Brain microvascular endothelial cell (primary cell): ENCODE measurements at regions not wholly inside any gene's neighbourhood (a gene's known extent, or its start where the extent isn't known, plus 50 kb on each side); places are given as distances from the start of the nearest gene placed in this dataset.

Experiments
- DNase-seq: peaks from one replicate; pipeline ENCODE4 v3.0.0-alpha.2; 2020
- H3K27ac ChIP-seq: fragments of 250-450 bp; sonication (Bioruptor Pico); 2 replicates; pipeline ENCODE4 v1.5.1; 2020; ENCODE audit warnings: mild to moderate bottlenecking, moderate library complexity
- H3K27me3 ChIP-seq: fragments of 250-450 bp; sonication (Bioruptor Pico); replicated peaks from 2 replicates; pipeline ENCODE4 v1.5.1; 2020; ENCODE audit warnings: mild to moderate bottlenecking
- H3K36me3 ChIP-seq: fragments of 250-450 bp; sonication (Bioruptor Pico); replicated peaks from 2 replicates; pipeline ENCODE4 v1.5.1; 2020; ENCODE audit warnings: mild to moderate bottlenecking
- H3K4me3 ChIP-seq: 2 replicates; pipeline ENCODE4 v1.5.1; 2011; ENCODE audit warnings: low read depth, mild to moderate bottlenecking, control low read depth, low read length, moderate library complexity
- CTCF ChIP-seq: IDR thresholded peaks from 2 replicates; pipeline ENCODE4 v1.5.1; 2011; ENCODE audit warnings: low read depth, mild to moderate bottlenecking, moderate library complexity, low read length, control low read depth, inconsistent platforms; ENCODE audit errors: missing control alignments
- in situ Hi-C: cut with HindIII; loops from 2 replicates; pipeline ENCODE4 v1.10.0; 2017; ENCODE audit warnings: low sequenced_read_pairs, low pct_ligation_motif_present

- in situ Hi-C loops, result no loop called here
- no peak overlapping the region for H3K27ac ChIP-seq
- H3K27me3 ChIP-seq, result no peaks in the 10 kb centered on the region
- no peak for DNase-seq
- H3K4me3 ChIP-seq, result no peak overlapping the region
- no peaks in the 10 kb centered on the region for H3K36me3 ChIP-seq
- TF ChIP-seq CTCF, result no peak
These were observed 85.1 kb upstream of the PLXNA2 start for GRCh38 chr1:208329300-208329699.

GRCh38 chr1:208332036-208332773 lies 88.0 kb upstream of the PLXNA2 start:
- Histone ChIP-seq H3K36me3 (no peaks in the 10 kb centered on the region), H3K27ac (no peak overlapping the region), H3K4me3 (no peak overlapping the region), H3K27me3 (no peaks in the 10 kb centered on the region)
- no peak for DNase-seq
- in situ Hi-C loops, result no loop called here
- no peak for TF ChIP-seq CTCF

- no peaks in the 10 kb centered on the region for H3K36me3 ChIP-seq
- no peak for DNase-seq
- H3K27ac ChIP-seq, result no peak overlapping the region
- no peak overlapping the region for H3K4me3 ChIP-seq
- no peak for TF ChIP-seq CTCF
- H3K27me3 ChIP-seq, result no peaks in the 10 kb centered on the region
- in situ Hi-C loops, result no loop called here
These were observed 88.6 kb upstream of the PLXNA2 start for GRCh38 chr1:208332774-208333126.

- no peak for TF ChIP-seq CTCF
- Histone ChIP-seq H3K4me3 (no peak overlapping the region), H3K36me3 (no peaks in the 10 kb centered on the region), H3K27me3 (no peaks in the 10 kb centered on the region), H3K27ac (no peak overlapping the region)
- in situ Hi-C loops, result no loop called here
- no peak for DNase-seq
These were observed 89.5 kb upstream of the PLXNA2 start for GRCh38 chr1:208333676-208334075.

GRCh38 chr1:208335371-208336136 lies 91.4 kb upstream of the PLXNA2 start:
- Histone ChIP-seq H3K27ac (no peak overlapping the region), H3K36me3 (no peaks in the 10 kb centered on the region), H3K4me3 (no peak overlapping the region), H3K27me3 (no peaks in the 10 kb centered on the region)
- no peak for TF ChIP-seq CTCF
- in situ Hi-C loops, result no loop called here
- no peak for DNase-seq
